T-helper 2 cell (primary cell): ENCODE measurements at regions not wholly inside any gene's neighbourhood (a gene's known extent, or its start where the extent isn't known, plus 50 kb on each side); places are given as distances from the start of the nearest gene placed in this dataset.
"Not testable (repeated sequence)": the region's sequence is repeated elsewhere in the genome, so short reads cannot be mapped to it uniquely, and the experiment has no call there.

ENCODE experiments used
- DNase-seq, 5 experiments: peaks; one replicate each; pipeline versions ENCODE4 v3.0.0 to v3.0.0-alpha.2; 2012 to 2022

DNA sequence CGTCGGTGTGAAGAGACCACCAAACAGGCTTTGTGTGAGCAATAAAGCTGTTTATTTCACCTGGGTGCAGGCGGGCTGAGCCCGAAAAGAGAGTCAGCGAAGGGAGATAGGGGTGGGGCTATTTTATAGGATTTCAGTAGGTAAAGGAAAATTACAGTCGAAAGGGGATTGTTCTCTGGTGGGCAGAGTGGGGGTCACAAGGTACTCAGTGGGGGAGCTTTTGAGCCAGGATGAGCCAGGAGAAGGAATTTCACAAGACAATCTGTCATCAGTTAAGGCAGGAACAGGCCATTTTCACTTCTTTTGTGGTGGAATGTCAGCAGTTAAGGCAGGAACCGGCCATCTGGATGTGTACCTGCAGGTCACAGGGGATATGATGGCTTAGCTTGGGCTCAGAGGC is 98.1 kb downstream of the RTP4 start:
- not testable (repeated sequence) for DNase-seq

DNA sequence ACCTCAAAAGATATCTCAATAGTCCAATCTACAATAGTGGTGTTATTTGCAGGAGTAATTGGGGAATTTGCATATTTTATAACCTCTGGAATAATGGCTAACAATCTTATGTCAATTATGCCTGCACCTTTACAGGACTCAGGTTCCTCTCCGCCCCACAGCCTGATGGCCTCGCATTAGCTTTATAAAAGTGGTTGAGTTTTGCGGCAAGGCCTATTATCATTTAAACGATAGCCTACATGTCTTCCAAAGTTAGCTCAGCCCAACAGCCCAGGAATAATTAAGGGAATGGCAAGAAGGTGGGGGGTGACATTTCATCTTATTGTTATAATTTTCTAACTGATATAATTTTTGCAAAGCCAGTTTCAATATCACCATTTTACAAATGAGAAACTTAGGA is 97.3 kb downstream of the RTP4 start:
- no peak for DNase-seq

DNA sequence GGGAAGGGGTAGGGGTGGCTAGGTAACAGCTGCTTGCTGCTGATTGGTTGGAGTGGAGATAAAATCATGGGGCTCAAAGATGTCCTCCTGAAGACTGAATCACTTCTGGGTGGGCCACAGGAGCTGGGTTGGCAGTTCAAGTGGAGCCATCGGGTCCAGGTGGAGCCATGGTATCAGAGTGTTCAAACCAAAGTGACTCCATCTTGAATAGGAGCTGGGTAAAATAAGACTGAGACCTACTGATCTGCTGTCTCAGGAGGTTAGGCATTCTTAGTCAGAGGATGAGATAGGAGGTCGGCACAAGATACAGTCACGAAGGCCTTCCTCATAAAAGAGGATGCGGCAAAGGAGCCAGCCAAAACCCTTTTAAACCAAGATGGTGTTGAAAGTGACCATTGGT is 96.5 kb downstream of the RTP4 start:
- DNase-seq = no peak

DNA sequence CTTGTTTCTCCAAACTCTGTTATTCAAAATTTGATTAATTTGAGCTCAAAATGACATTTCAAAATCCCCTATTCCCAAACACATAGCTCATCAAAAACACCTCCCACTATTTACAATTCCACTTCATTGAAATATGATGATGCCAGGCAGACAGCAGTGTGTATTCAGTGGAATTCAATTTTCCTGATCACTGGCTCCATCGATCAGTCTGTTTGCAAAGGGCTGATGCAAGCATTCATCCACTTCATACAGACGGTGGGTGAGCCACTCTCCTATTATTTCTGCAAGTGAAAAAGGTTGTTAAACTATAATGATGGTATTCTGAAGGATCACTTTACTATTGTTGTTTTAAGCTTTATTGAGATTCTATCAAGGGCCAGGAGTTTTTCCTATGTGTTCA is 90.7 kb downstream of the RTP4 start:
- DNase-seq = no peak

DNA sequence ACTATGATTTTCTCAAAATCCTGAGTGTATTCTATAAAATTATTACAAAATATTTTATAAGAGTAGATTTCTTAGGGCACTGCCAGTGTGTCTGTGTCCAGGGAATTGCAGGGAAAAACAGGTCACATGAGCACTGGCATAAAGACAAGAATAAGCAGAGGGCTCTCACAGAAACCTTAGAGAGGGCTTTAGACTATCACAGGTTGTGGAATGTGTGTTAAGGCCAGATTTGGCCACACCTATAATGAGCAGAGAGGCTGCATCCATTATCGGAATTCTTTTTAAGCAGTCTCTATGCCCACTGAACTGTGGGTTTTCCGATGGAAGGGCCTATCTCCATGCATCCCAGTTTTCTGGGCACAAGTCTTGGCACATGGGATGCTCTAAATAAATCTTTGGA is 90.2 kb downstream of the RTP4 start:
- no peak for DNase-seq

DNA sequence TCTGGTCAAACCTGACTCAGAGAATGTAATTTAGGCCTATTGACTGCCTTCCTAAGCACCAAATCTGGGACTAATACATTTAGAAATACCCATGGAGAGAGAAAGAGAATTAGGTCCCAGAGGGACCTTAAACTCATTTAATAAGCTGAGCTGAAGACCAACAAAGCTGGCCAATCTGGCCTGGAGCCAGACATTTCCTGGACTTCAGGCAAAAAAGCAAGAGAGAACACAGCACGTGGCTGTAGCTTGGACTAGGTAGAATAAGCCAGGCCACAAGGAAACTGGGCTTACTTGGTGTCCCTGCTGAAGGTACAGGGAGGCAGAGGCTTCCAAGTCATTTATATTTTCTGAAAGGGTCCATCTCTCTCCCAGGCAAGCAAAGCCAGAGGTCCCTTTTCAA is 88.1 kb downstream of the RTP4 start:
- DNase-seq = no peak

DNA sequence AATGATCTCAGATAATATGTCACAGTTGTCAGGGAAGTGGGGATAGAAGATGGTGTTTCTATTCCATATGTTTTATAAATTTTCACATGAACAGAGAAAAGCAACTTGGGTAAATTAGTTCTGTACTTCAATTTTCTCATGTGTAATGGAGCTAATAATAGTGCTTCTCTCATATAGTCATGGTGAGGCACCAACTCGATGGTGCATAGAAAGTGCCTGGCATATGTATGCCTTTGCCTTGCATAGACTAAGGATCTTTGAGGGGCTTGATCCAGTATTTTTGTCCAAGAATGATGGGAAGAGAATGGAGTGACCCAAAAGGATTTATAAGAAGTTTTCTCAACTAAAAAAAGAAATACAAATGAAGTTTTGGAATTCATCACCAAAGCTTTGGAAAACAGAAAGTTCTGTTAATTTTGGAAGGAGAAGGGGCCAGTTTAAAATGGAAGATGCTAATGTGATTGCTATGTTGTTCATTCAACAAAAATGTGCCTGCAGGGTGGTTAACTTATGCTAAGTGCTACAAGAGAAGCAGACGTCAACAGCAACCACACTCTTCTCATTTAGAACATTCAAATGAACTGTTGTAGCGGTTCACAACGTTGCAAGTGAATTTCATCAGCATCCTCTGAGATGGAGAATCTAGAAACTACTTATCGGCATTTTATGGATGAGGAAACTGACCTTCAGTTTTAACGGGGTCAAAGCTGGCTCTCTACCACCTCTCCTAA is 86.1 kb downstream of the RTP4 start:
- no peak for DNase-seq

DNA sequence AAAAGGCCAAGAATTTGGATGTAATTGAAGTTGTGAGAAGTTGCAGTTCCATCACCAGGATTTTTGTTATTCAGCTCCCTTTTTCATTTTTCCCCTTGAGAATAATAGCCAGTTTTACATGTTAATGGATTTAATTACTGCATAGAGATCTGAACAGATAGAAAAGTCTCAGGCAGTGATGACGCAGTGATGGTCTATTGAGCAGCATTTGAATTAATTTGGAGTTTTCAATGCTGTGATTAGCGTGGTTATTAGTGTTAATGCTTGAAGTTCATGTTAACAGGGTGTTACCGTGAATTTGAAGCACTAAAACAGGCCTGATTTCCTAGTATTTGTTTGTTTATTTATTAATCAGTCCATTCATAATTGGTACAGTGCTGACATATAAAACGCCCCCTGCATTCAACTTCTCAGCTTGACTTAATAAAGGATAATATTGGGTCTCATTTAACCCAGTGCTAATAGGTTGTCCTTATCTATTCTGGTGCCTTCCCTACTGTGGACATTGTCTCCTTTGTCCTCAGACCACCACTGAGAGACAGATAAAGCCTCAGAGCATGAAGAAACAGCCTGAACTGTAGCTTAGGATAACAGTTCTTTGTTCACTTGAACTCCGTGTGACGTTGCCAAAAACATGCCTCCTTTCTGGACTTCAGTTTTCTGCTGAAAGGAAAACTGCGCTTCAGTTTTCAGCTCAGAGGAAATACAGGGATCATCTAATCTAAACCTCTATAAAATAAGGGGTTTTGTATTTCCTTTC is 82.4 kb downstream of the RTP4 start:
- DNase-seq = no peak

DNA sequence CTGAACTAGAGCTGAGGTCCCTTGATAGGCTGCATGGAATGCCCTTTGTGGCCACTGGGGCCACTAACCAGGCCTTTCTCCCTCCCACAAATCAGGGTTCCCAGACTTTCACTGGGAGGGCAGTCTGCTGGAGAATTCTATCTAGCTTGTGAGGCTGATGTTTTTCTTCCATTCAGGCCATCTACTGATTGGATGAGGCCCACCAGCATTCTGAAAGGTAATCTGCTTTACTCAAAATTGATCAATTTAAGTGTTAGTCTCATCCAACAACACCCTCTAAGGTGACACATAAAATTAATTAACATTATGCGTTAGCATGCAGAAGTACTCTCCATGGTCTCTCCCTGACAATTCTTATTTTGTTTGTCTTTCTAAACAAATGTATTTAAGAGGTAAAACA is 80.5 kb downstream of the RTP4 start:
- no peak for DNase-seq

DNA sequence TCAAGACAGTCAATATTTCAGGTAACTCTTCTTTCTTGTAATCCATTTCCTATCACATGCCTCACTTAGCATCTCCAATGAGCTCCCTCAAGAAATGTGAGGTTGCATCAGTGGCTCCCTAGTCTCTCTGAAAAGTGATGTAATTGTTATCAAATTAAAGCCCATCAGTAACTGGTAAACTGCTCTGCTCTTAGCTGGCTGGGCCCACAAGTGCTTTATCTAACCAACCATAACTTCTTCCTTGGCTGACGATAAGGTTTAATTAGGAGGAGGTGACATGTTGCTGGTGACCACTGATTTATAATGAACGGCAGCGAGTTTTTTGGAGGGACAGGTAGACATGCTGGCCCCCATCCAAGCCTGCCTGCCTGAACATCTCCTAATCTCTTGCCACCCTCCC is 79.6 kb downstream of the RTP4 start:
- no peak for DNase-seq

DNA sequence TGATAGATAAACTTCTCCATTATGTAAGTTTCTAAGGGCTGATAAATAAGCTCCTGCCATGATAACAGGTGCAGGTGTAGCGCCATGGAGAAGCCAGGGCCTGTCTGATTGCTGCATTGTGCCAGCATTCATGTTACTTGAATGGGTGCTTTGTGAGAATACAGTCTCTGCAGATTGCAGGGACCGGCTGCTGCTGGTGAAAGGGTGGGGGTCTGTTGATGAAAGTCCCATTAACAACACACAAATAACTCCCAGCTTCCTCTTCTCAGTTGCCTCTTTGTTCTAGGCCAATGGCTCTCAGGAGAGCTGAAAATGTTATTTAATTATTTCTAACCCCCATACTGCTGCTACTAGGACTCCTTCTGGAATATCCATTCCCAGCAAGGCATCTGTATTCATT is 77.2 kb downstream of the RTP4 start:
- DNase-seq = no peak

DNA sequence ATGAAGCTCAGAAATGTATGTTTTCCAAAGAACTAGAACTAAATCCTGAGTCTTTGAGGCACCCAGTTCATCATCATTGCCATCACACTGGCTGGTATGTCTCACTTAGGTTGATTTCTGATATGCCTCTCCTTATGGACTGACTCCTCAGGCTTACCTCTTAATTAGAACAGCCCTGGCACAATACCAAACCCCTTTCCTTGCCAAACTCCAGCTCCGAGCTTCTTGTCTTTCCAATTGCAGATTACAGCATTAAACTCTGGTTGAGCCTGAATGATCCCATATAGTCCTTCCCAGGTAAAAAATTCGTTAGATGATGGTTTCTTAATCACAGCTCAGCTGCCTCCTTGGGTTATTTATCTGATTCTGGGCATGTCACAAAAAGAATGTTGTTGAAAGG is 66.3 kb downstream of the RTP4 start:
- no peak for DNase-seq

DNA sequence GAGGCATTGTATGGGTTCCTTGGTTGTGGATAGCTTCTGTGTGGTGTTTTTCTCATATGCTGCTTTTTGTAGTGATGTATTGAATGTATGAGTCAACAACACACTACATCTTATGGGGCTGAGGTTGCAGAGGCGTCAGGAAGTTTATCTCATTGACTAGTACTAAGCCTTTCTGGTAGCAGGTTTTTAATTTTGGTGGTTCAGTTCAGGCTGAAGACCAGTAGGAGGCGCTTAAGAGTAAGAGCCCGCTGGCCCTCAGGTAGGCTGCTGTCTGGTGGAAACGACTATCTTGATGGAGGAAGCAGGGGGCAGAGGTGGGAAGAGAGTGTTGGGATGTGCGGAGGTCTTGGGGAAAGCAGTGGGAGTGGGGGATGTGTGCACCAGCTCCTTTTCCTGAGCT is 62.4 kb downstream of the RTP4 start:
- DNase-seq = no peak
